ENCODE measurements at regions not wholly inside any gene's neighbourhood (a gene's known extent, or its start where the extent isn't known, plus 50 kb on each side); places are given as distances from the start of the nearest gene placed in this dataset.

DNA sequence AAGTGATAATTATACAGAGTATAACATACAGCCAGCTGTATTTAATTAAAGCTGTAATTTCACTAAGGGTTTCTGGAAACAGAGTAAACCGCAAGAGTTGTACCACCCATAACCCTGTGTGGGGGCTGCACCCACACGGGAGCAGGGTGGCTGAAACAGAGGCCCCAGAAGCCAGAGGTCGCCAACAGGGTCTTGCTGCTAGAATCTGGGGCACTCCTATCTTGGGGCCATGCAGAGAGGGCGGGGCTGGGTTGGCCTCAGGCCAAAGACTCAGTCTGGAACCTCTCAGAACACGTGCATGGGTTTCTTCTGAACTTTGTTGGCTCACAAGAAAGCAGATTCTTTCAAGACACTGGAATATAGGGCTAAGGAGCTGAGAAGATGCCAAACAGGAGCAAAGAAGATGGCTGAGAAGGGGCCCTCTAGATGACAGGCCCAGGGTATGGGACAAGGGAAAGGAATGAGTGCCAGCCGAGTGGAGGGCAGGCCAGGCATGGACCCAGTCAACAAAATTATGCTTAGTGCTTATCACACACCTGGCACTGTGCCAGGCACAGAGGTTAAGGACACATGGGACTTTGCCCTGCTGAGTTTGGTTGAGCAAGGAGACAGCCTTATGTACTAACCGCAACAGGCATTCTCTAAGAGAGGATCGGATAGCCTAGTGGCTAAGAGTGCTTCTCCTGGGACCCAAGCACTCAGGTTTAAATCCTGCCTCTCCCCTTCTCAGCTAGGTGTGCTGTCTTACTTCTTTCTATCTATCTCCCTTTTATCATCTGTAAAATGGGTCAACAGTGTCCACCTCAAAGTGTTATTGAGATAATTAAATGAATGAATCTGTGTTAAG lies 96.6 kb upstream of the FOXP4 start:
- Histone ChIP-seq H3K9ac (no peak overlapping the region), H3K27me3 (peaks cover 11% of the 10 kb centered on the region), H3K36me3 (no peaks in the 10 kb centered on the region), H3K4me1 (peaks cover 15% of the 10 kb centered on the region), H2AFZ (replicated peaks) (no peak overlapping the region), H3K79me2 (ENCODE audit: low read depth) (no peaks in the 10 kb centered on the region), H4K20me1 (ENCODE audit: low read depth) (no peaks in the 10 kb centered on the region), H3K9me3 (ENCODE audit: low read depth) (no peaks in the 10 kb centered on the region), H3K27ac (no peak overlapping the region), H3K4me2 (no peak overlapping the region), H3F3A (ENCODE audit: low read depth) (peaks cover 8% of the 10 kb centered on the region), H3K4me3 (no peak overlapping the region)
- DNase-seq (ENCODE audit: low spot score), result no peak
- Mint-ChIP-seq H3K27me3 (ENCODE audit: insufficient read depth, low read depth) (peaks cover 9% of the 10 kb centered on the region), H3K9me3 (no peaks in the 10 kb centered on the region), H3K4me1 (peaks cover 42% of the 10 kb centered on the region), H3K27ac (peak overlapping the region; percentile 65), H3K4me3 (peak overlapping the region; percentile 51), H3K36me3 (no peaks in the 10 kb centered on the region)
- TF ChIP-seq EZH2 (IDR thresholded peaks at IDR 0.05) (no peak), EZH2phosphoT487 (IDR thresholded peaks at IDR 0.05) (no peak), CTCF (IDR thresholded peaks at IDR 0.05) (no peak)

- no peak overlapping the region for H3K4me3 ChIP-seq
- H3K9me3 ChIP-seq (ENCODE audit: low read depth), result no peaks in the 10 kb centered on the region
- H3K9me3 Mint-ChIP-seq, result no peaks in the 10 kb centered on the region
- H3K9ac ChIP-seq, result no peak overlapping the region
- no peaks in the 10 kb centered on the region for H3K36me3 ChIP-seq
- TF ChIP-seq EZH2phosphoT487 (IDR thresholded peaks at IDR 0.05) (no peak), CTCF (IDR thresholded peaks at IDR 0.05) (no peak), EZH2 (IDR thresholded peaks at IDR 0.05) (no peak)
- no peak overlapping the region for H3K27ac ChIP-seq
- peaks cover 4% of the 10 kb centered on the region for H3K27me3 ChIP-seq
- no peaks in the 10 kb centered on the region for H3K79me2 ChIP-seq (ENCODE audit: low read depth)
- peaks cover 19% of the 10 kb centered on the region for H3K4me1 ChIP-seq
- H3K36me3 Mint-ChIP-seq, result no peaks in the 10 kb centered on the region
- peak overlapping the region; percentile 51 for H3K4me3 Mint-ChIP-seq
- H3K27me3 Mint-ChIP-seq (ENCODE audit: insufficient read depth, low read depth), result peaks cover 6% of the 10 kb centered on the region
- no peaks in the 10 kb centered on the region for H4K20me1 ChIP-seq (ENCODE audit: low read depth)
- no peaks in the 10 kb centered on the region for H3F3A ChIP-seq (ENCODE audit: low read depth)
- H3K4me1 Mint-ChIP-seq, result peaks cover 36% of the 10 kb centered on the region
- no peak for DNase-seq (ENCODE audit: low spot score)
- peak overlapping the region; percentile 18 for H3K4me2 ChIP-seq
- no peak overlapping the region for H2AFZ ChIP-seq (replicated peaks)
- peak overlapping the region; percentile 67 for H3K27ac Mint-ChIP-seq
These were observed 95.6 kb upstream of the FOXP4 start for GRCh38 chr6:41450581-41450980.

- Histone ChIP-seq H3K4me3 (no peak overlapping the region), H3K27ac (no peak overlapping the region), H2AFZ (replicated peaks) (no peak overlapping the region), H3F3A (ENCODE audit: low read depth) (no peaks in the 10 kb centered on the region), H3K79me2 (ENCODE audit: low read depth) (no peaks in the 10 kb centered on the region), H3K4me1 (peaks cover 23% of the 10 kb centered on the region), H3K36me3 (no peaks in the 10 kb centered on the region), H3K9ac (no peak overlapping the region), H3K4me2 (peak overlapping the region; percentile 18), H3K9me3 (ENCODE audit: low read depth) (no peaks in the 10 kb centered on the region), H4K20me1 (ENCODE audit: low read depth) (no peaks in the 10 kb centered on the region), H3K27me3 (peaks cover 4% of the 10 kb centered on the region)
- peak overlapping the region; percentile 67 for H3K27ac Mint-ChIP-seq
- H3K36me3 Mint-ChIP-seq, result no peaks in the 10 kb centered on the region
- DNase-seq (ENCODE audit: low spot score), result peak; percentile 54
- H3K4me3 Mint-ChIP-seq, result no peak overlapping the region
- H3K27me3 Mint-ChIP-seq (ENCODE audit: insufficient read depth, low read depth), result peaks cover 6% of the 10 kb centered on the region
- peaks cover 37% of the 10 kb centered on the region for H3K4me1 Mint-ChIP-seq
- H3K9me3 Mint-ChIP-seq, result no peaks in the 10 kb centered on the region
- TF ChIP-seq CTCF (IDR thresholded peaks at IDR 0.05) (peak; percentile 23), EZH2phosphoT487 (IDR thresholded peaks at IDR 0.05) (no peak), EZH2 (IDR thresholded peaks at IDR 0.05) (no peak)
These were observed 95.1 kb upstream of the FOXP4 start for GRCh38 chr6:41451039-41451438.
